Esophagus muscularis mucosa (tissue), 4 donors: ENCODE measurements at regions not wholly inside any gene's neighbourhood (a gene's known extent, or its start where the extent isn't known, plus 50 kb on each side); places are given as distances from the start of the nearest gene placed in this dataset.

Source experiments
- EP300 ChIP-seq: sonication (generic); formaldehyde crosslinking; IDR thresholded peaks from one replicate; pipeline ENCODE4 v1.6.1; 2017; ENCODE audit warnings: antibody characterized with exemption
- POLR2A ChIP-seq: fragments of 450-650 bp; IDR thresholded peaks from one replicate; pipeline ENCODE4 v1.6.1; 2017; ENCODE audit warnings: antibody characterized with exemption, moderate library complexity, mild to moderate bottlenecking, low read depth
- TF ChIP-seq, protein P1 (sequence below), 3 experiments: fragments of 200-600 bp in 2 of 3; fragments of 450-650 bp in 1 of 3; sonication (generic) in 2 of 3; IDR thresholded peaks; one replicate each; pipeline ENCODE4 v1.5.1; 2017 to 2019; ENCODE audit warnings: antibody characterized with exemption in 3 of 3, mild to moderate bottlenecking in 2 of 3, moderate library complexity in 1 of 3

DNA sequence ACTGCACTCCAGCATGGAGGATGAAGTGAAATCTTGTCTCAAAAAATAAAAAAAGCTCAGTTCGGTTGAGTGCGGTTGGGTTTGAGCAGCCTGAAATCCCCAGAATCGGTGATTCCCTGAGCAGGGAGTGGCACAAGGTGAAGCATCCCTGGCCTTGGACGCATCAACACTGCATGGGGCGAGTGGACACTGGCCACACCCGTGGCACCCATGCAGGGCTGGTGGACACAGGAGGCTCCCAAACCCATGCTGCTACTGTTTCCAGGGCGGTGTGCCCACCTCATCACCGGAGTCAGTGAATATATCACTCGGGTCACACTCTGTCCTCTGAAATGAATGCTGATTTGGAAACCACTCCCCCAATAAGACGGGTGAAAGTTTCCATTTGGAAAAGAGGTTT, 53.4 kb upstream of the ACTRT2 start:
- TF ChIP-seq, protein P1, sequence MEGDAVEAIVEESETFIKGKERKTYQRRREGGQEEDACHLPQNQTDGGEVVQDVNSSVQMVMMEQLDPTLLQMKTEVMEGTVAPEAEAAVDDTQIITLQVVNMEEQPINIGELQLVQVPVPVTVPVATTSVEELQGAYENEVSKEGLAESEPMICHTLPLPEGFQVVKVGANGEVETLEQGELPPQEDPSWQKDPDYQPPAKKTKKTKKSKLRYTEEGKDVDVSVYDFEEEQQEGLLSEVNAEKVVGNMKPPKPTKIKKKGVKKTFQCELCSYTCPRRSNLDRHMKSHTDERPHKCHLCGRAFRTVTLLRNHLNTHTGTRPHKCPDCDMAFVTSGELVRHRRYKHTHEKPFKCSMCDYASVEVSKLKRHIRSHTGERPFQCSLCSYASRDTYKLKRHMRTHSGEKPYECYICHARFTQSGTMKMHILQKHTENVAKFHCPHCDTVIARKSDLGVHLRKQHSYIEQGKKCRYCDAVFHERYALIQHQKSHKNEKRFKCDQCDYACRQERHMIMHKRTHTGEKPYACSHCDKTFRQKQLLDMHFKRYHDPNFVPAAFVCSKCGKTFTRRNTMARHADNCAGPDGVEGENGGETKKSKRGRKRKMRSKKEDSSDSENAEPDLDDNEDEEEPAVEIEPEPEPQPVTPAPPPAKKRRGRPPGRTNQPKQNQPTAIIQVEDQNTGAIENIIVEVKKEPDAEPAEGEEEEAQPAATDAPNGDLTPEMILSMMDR (IDR thresholded peaks at IDR 0.05): no peak
- TF ChIP-seq EP300 (no peak), POLR2A (no peak)
